HG03039 (cell line): ENCODE measurements at regions not wholly inside any gene's neighbourhood (a gene's known extent, or its start where the extent isn't known, plus 50 kb on each side); places are given as distances from the start of the nearest gene placed in this dataset.
"Not testable (repeated sequence)": the region's sequence is repeated elsewhere in the genome, so short reads cannot be mapped to it uniquely, and the experiment has no call there.

Experiments
- ATAC-seq: cut with Tn5 transposase; IDR thresholded peaks from one replicate; pipeline ENCODE4 v1.9.1; 2021; ENCODE audit warnings: mild to moderate bottlenecking, moderate library complexity; ENCODE audit not compliant: unreplicated experiment

DNA sequence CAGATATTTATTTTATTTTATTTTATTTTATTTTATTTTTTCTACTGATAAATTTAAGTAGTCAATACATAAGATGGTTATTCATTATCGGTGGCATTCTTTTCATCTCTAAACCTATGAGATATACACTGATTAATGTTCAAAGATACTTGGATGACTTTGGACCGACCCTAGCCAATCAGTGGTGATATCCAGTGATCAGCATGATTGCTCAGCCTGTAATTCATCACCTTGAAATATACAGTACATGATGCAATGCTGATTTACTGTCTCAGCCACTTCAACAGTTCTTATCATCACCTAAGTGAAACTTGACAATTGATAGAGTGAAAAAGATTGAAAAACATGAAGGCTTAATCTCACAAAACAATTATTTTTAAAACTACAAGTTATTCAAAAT lies 1651.0 kb downstream of the REEP3 start:
- no peak for ATAC-seq

- no peak for ATAC-seq
Observed at GRCh38 chr10:65176994-65177393, 1655.8 kb downstream of the REEP3 start.

GRCh38 chr10:65183236-65183635 lies 1662.0 kb downstream of the REEP3 start:
- no peak for ATAC-seq

DNA sequence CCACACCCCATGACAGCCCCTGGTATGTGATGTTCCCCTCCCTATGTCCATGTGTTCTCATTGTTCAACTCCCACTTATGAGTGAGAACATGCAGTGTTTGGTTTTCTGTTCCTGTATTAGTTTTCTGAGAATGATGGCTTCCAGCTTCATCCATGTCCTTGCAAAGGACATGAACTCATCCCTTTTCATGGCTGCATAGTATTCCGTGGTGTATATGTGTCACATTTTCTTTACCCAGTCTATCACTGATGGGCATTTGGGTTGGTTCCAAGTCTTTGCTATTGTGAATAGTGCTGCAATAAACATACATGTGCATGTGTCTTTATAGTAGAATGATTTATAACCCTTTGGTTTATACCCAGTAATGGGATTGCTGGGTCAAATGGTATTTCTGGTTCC lies 1665.5 kb downstream of the REEP3 start:
- ATAC-seq: not testable (repeated sequence)

DNA sequence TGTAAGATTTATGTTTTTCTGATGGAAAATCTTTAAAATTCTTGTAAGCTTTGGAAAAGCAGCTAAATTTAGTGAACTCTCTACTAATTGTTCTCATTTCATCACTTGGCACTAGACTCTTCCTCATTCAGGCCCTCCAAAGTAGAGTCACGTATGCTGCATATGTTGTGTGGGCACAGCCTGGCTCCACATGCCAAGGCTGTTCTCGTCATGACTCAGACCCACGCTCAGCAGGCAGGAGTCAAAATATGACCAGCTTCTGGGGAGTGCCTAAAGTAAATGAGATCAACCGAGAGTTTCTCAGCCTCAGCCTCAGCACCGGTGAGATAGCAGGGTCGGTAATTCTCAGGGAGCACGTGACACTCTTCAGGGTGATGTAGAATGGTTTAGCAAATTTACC lies 1672.9 kb downstream of the REEP3 start:
- no peak for ATAC-seq

DNA sequence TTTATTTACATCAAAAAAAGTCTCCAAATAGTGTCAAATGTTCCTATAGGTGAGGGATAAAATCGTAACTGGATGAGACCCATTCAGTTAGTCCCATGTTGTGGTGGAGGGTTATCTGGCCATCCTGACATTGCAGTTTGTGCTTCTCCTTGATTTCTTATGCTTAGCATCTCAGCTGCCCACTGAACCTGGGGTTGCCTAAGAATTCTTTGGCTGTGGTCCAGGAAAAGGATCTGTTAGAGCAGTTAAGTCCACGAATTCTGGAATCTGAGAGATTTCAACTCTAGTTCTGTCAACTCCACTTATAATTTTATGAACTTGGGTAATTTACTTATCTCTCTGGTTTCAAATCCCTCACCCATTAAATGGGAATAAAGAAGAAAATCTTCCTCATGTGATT lies 1673.4 kb downstream of the REEP3 start:
- no peak for ATAC-seq

GRCh38 chr10:65196111-65196510 lies 1674.9 kb downstream of the REEP3 start:
- no peak for ATAC-seq

- no peak for ATAC-seq
Observed at GRCh38 chr10:65197935-65198334, 1676.7 kb downstream of the REEP3 start.

- no peak for ATAC-seq
Observed at GRCh38 chr10:65201491-65201890, 1680.3 kb downstream of the REEP3 start.

DNA sequence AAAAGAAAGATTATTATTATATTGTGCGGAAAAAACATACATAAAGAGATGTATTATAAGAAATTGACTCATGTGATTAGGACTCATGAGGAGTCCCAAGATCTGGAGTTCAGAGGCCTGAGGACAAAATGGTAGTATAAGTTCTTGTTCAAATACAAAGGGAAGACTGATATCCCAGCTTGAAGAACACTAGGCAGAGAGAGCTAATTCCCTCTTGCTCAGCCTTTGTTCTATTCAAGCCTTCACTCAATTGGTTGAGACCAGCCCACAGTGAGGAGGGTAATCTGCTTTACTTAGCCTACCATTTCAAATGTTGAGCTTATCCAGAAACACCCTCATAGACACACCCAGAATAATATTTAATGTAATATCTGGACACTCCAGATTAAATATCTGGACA lies 1683.8 kb downstream of the REEP3 start:
- no peak for ATAC-seq

DNA sequence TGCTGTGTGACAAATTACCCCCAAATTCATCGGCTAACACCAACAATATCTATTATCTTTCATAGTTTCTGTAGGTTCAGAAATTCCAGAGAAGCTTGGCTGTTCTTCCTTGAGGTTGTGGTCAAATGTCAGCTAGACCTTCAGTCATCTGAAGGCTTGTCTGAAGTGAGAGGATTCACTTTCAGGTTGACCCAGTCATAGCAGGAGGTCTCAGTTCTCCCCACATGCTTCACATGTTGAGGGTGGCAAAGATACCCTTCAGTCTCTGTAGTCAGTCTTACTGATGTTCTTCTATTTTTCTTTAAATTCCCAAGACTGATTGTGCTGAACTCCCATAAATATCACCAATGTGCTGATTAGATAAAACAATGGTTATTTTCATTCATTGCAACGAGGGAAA lies 1692.0 kb downstream of the REEP3 start:
- ATAC-seq: no peak

GRCh38 chr10:65219444-65219843 lies 1698.2 kb downstream of the REEP3 start:
- no peak for ATAC-seq

DNA sequence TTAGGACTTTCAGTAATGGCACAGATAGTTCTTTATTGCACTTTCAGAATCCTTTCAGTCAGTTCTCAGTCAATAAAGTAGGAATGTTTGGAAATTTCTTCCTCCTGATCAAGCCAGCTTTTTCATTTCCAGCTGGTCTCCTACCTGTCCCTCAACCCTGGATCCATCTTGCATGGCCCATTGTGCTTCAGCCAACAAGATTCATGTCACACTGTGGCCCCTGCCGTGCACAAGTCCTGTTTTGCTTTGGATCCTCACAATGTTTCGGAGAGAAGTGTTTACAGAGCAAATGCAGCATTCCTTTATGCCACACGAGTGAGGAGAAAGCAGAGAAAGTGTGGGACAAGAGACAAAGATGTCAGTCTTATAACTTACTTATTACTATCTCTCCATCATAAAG lies 1694.7 kb upstream of the LRRTM3 start:
- ATAC-seq: no peak

- no peak for ATAC-seq
Observed at GRCh38 chr10:65234261-65234660, 1691.6 kb upstream of the LRRTM3 start.

DNA sequence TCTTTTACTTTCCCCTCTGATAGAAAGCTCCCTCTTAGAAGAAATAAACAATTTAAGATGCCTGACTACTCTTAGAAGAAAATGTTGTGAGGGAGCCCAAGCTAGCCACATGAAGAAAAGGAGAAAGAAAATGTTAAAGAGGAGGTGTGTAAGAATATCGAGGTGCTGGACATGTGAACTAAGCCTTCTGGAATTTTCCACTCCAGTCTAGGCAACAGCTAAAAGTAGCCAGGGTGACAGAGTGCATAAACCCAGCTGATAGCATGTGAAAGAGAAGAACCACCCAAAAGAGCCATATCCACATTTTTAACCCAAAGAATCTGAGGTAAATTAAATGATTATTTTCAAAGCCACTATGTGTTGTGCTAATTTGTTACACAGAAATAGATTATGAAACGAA lies 1690.6 kb upstream of the LRRTM3 start:
- ATAC-seq: no peak

DNA sequence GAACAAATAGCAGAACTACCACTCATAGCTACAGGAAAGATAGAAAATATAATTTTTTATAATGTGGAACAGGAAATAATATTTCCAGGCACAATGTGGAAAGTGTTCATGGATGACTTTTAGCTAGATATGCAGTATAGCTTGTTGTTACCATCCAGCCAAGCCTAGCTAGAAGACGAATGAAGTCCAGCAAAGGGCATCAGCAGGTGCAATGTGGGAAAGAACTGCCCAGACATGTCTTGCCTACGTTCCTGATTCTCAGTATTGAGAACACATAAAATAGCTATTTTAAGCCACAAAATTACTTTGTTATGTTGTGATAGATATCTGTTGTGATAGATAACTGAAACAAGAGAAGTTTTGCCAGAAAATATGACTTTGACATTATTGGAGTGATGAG lies 1690.0 kb upstream of the LRRTM3 start:
- ATAC-seq: no peak

DNA sequence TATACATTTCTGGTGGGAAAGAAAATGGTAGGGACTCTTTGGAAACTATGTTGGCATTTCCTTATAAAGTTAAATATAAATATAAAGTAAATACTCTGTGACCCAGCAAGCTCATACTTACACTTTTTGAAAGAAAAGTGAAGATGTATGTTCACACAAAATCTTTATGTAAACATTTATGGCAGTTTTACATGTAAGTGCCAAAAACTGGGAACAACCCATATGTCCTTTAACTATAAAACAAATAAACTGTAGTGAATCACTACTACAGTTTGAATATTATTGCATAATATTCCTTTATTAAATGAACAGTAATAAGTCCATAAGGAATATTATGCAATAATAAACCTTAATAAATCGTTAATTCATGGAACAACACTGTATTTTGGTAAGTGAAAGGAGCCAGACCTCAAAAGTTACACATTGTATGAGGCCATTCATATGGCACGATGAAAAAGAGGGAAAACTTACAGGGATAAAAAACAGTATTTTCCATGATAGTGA lies 1660.3 kb upstream of the LRRTM3 start:
- no peak for ATAC-seq

DNA sequence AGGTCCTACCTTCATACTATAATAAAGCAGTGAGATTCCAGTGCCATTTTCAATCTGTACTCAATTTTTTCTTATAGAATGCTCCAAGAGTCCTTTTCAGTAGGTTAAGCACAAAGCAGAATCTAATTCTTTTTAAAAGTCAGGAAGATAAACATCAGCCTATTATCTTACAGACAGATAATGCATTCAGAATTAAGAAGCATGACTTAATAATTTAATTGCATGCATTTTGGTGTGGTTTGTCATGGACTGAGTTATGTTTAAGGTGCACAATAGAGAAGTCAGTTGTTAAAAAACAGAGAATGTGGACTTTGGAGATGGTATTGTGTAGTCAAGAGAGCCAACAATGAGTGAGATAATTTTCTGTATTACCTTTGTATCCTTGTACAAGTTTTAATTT lies 1656.3 kb upstream of the LRRTM3 start:
- ATAC-seq: not testable (repeated sequence)

DNA sequence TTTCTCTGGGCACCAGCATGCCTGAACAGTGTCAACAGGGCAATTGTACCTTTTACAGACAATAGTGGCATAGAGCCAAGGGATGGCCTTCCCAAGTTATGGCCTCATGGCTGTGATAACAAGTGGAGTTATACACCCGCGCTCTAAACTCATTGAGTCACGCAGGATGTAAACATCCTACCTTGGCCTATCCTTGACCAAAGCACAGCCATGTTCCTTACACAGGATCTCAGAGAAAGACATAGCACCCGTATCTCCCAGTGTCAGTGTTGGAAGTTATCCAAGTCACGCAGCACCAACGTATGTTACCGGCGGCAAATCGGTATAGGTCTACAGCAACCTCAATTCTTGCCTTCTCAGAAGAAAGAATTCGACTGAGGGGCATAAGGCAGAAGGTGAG lies 1654.9 kb upstream of the LRRTM3 start:
- ATAC-seq: no peak

DNA sequence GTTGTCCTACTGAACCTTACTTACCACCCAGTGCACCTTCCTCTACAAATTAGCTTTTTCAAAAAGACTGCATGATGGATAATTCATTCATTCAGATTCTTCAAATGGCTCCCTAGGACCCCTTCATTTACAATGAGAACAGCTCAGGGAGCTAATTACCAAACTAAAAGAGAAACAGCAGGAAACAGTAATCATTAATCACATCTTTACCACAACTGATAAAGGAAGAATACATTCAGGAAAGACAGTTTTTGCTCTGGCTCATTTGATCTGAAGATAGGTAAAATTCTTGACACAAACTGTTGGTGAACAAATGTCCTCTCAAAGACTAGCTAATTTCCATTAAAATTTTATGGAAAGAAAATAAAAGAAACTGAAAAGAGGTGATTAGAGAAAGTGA lies 1652.7 kb upstream of the LRRTM3 start:
- no peak for ATAC-seq

GRCh38 chr10:65275296-65275695 lies 1650.5 kb upstream of the LRRTM3 start:
- no peak for ATAC-seq

DNA sequence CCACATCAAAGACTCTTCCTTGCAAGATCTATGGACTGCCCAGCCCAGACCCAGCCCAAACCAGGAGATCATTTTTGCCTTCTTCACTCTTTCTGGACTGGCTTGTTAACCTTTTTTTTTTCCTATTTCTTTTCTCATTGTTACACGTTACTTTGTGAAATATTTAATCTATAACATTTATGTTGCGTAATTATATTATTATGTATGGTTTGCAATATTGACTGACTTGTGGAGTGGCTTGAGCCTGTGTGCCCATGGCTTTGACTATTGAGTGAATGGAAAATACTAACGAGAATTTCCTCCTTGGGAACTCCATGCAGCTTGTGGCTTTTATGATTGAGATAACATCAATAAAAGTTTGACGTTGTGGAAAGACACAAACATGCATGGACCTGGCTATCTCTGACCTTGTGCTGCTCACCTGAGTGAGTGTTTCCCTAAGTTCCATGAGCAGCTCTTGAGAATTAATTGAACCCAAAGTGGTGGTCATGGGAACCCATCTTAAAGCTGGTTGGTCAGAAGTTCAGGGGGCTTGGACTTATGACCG lies 1641.3 kb upstream of the LRRTM3 start:
- ATAC-seq: no peak

DNA sequence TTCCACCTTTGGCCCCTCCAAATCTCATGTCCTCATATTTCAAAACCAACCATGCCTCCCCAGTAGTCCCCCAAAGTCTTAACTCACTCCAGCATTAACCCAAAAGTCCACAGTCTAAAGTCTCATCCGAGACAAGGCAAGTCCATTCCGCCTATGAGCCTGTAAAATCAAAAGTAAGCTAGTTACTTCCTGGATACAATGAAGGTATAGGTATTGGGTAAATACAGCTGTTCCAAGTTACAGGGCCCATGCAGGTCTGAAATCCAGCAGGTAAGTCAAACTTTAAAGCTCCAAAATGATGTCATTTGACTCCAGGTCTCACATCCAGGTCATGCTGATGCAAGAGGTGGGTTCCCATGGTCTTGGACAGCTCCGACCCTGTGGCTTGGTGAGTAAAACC lies 1640.1 kb upstream of the LRRTM3 start:
- ATAC-seq: not testable (repeated sequence)
